GM21619 (cell line): ENCODE measurements at regions not wholly inside any gene's neighbourhood (a gene's known extent, or its start where the extent isn't known, plus 50 kb on each side); places are given as distances from the start of the nearest gene placed in this dataset.
"Not testable (repeated sequence)": the region's sequence is repeated elsewhere in the genome, so short reads cannot be mapped to it uniquely, and the experiment has no call there.

Experiments used
- ATAC-seq: cut with Tn5 transposase; IDR thresholded peaks from one replicate; pipeline ENCODE4 v1.9.1; 2021; ENCODE audit not compliant: unreplicated experiment

DNA sequence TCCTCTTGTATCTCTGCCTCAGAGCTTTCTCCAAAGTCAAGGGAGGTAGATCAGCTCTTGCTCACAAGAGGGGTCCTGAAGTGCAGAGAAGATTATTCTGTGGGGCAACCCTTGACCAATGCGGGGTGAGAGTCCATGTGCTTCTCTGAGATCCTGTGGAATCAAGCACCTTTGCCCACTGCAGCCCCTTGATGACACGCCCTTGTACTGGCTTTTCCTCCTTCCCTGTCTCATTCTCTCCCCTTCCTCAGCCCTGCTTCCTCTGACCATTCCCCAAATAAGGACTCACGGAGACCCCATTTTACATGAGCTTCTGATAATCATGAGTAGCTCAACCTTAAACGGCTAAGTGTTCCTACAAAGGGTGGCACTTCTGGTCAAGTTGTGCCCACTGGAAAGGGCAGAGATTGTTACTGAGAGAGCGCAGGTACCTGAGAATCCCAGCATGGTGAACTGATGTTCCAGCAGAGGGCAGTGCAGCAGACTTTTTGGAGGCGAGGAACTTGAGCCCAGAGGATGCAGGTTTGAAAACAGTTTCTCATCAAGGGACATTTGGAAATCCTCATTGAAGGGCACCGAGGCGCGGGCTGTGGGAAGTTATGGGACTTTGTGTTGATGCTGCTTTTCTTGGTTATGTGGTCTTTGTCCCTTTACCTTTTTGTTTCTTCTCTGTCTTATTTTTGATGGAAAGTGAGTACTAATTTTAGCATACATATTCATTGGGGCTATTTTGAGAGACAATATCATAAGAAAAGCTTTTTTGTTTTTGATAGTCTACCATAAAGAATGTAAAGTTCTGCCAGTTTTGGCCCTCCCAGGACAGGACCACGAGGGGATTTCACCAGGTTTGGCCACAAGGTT lies 201.3 kb downstream of the RBM46 start:
- ATAC-seq = peak; percentile 71

DNA sequence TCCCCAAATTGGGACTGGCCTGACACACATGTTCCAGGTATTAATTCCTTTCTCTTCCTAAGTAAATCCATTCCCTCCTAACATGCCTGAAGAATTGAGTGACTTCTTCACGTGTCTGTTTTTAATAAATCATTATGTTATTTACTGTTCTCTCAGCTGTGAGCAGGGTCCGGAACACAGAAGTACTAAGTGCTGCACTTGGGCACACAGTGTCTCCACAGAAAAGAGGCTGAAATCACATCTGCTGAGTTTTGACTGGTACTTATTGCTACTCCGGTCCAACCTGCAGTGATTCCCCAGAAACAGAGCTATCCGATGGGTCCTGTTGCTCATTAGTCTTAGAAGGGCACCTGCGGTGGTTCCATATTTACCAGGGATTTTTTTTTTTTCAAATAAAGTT lies 202.6 kb downstream of the RBM46 start:
- ATAC-seq = no peak

DNA sequence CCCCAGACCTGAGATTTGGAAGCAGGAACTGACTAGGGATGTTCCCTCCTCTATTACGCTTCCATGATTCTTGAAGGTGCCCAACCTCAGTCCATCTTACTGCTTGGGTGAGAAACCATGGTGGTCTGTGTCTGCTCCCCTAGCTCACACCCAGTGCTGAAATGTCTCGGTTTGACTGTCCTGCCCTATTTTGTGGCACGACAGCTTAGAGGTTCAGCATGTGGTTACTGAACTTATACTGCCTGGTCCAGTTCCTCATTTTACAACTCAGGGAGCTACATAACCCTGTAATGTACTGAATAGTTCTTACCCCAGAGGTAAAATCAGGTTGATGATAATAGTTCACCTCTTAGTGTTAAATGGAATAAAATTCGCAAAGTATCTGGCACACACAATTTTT lies 203.1 kb downstream of the RBM46 start:
- ATAC-seq = peak; percentile 92

DNA sequence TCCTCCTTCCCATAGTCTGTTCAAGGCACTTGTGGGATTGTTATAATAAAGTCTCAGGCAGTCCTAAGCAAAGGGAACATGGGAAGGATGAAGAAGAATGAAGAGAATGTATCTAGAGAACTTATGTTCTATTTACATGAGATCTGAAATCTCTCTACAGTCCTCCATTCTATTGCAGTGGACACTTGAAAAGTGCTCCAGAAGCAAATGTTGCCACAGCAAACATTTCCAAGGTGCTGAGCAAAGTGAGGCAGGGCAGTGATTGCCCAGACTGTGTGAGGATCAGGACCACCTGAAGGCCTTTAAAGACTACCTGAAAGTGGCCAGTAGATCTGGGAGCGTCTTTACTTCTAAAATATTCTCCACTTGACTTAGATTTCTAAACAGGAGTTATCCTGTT lies 203.5 kb downstream of the RBM46 start:
- no peak for ATAC-seq

DNA sequence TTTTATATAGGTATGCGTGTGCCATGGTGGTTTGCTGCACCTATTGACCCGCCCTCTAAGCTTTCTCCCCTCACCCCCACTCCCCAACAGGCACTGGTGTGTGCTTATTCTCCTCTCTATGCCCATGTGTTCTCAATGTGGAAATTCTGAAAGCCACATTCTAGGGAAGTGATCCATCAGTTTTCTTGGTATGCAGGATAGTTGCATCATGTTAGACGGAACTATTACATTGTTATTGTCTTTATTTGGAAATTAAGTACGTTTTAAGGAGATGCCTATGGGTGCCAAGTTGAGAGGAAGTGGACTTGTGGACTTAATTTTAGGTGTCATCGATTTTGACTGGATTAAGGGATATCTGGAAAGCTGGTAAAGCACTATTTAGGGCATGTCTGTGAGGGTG lies 204.6 kb downstream of the RBM46 start:
- no peak for ATAC-seq

DNA sequence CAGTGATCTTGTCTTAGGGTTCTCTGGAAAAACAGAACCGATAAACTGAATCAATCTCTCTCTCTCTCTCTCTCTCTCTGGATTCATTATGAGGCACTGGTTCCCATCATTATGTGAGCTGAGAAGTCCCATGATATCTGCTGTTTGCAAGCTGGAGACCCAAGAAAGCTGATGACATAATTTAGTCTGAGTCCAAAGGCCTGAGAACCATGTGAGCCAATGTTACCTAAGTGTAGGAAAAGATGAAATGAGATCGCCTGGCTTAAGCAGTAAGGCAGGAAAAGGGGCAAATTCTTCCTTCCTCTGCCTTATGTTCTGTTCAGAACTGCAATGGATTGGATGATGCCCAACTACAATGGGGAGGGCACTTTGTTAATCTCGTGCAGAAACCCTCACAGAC lies 207.4 kb downstream of the RBM46 start:
- ATAC-seq = no peak

DNA sequence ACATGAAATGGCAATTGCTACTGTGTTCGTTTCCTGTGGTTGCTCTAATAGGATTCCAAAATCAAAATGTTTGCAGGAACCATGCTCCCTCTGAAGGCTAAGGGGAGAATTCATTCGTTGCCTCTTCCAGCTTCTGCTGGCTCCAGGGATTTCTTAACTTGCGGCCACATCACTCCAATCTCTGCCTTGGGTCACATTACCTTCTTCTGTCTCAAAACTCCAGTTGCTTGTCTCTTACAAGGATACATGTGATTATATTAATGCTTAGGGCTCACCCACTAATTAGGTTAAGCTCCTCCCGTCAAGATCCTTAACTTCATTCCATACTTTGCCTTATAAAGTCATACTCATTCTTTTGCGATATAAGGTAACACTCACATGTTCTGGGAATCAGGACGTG lies 208.4 kb downstream of the RBM46 start:
- no peak for ATAC-seq

DNA sequence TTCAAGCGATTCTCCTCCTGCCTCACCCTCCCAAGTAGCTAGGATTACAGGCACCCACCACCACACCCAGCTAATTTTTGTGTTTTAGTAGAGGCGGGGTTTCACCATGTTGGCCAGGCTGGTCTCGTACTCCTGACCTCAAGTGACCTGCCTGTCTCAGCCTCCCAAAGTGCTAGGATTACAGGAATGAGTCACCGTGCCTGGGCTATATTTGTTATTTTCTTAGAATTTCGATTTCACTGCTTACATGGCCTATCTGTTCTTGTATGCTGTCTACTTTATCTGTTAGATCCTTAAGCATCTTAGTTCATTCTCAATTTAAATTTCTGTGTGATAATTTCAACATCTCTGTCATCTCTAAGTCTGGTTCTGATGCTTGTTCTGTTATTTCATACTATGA lies 210.6 kb upstream of the NPY2R start:
- ATAC-seq = not testable (repeated sequence)

DNA sequence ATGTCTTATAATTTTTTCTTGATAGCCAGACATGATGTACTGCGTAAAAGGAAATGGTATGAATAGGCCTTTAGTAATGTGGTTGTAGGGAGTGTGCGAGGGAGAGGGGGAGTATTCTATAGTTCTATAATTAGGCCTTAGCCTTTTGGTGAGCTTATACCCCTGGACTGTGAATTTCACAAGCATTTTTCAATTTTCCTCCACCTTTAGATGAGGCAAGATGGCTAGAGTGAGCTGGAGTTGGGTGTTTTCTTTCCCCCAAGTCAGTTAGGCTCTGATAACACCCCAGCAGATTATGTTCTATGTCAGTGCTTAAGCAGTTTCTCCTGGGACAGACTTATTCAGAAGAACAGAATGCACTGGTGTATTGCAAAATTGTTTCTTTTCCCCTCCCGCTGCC lies 210.2 kb upstream of the NPY2R start:
- no peak for ATAC-seq

DNA sequence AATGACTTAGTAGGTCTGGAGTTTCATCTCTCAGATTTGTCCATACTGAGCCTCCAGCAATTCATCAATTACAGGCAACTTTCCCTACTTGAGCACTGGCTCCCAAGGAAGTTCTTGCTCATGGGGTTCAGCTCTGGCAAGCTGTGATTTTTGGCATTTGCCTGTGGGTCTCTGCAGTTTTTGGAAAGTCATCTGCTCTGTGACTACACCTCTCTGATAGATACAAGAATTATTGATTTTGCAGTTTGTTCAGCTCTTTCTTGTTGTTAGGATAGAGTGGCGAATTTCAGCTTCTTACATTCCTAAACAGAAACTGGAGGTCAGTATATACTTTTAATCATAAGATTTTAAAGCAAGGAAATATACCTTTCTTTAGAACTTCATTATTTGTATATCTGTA lies 209.7 kb upstream of the NPY2R start:
- ATAC-seq = no peak

DNA sequence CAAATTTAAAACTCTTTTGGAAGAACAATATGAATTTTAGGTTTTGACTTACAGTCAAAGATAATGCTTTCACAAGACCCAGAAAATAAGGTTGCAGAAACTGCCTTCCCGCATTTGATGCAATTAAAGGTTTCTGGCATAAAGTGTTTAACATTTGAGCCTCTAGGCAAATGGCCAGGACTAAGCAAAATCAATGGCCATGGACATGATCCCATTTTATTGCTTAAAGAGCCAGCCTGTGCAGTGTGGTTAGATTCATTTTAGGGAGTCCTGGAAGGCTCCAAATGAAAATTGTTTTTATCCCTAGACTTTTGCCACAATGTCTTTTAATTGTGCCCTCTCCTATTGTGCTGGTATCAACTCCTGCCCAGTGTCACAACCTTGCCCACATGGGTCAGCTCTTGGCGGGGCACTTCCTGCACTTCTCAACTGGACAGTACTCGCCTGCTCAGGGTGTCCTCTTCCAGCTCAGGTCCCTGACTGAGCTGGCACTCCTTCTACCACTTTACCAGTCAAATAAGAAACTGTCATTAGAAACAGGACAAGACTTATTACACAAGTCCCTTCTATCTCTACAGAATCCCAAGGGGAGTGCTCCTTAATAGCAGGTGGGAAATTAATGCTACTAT lies 208.4 kb upstream of the NPY2R start:
- ATAC-seq = no peak

DNA sequence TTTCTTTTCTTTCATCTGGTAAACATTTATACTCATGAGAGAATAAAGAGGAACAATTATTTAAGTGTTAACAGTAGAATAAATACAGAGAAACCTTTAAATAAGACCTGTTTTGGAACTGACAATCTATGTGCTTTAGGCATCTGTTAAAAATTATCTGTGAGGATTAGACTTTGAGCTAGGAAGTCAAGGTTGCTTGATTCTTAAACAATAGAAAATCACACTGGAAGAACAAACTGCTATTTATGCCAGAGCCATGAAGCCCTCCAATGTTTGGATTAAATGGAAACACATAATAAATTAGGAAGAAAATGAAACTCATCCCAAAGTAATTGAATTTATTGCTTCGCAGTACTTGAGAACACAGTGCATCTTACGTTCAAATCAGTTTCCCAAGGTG lies 207.2 kb upstream of the NPY2R start:
- ATAC-seq = no peak

DNA sequence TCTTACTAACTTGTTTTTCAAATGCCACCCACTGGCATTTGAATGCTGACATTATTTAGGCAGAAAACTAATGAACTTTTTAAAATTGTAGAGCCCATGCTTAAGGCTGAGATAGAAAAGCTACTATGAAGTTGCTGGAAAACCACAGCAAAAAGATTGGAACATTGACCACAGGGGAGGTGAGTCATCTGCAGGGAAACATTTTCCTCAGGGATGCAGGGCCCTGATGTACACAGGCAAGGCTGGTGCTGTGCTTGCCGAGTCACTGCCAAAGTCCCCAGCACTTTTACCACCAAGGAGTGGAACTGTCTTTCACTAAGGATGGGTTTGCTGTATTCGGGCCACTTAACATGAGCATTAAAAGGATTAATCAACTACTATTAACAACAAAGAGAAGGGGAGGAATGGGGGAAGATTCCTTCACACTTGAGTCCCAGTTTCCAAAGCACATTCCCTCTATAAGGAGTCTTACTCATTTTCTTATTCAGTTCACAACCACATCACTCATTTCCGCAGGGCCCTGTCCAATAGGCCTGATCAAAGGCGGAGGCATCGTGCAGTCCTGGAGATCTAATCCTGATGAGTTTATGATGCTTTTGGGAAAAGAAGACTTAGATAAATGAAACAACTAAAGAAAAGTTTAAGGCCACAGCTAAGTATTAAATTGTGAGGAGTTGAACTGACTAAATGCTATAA lies 202.9 kb upstream of the NPY2R start:
- no peak for ATAC-seq

DNA sequence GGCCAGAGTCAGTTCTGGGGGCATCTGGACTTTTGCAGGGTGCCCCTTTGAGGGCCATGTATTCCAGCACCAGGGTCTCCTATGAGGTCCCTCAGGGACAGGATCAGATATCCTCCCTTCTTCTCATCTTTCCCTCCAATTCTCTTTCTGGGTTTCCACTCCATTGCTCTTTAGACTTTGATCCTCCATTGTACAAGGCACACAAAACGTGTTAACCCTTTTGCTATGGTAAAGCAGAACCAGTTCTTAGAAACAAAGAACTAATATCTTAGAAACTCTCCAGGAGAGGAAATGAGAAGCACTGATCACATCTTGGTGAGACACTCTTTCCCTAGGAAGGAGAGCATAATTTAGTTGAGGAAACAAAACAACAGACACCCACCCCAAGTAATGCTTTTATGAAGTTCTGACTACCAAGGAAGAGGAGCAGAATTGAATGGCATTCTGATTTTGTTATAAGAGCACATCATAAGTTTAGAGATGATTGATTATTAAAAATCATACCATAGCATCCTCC lies 200.7 kb upstream of the NPY2R start:
- no peak for ATAC-seq

DNA sequence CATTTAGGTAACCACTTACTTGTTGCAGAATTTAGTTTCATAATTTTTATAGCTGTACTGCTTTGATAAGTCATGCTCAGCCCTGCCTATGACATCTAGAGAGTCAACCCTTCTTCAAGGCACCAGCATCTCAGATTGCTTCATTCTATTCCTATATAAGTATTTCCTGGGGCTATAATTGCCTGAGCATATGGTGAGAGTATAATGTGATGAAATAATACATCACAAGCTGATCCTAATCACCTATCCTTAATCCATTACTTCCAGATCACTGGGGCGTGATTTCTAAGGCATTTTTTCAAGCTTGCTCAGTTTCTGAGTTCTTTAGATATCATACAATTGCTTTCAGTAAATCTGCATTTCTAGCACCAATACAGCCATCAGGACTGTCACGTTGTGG lies 200.0 kb upstream of the NPY2R start:
- ATAC-seq = no peak

DNA sequence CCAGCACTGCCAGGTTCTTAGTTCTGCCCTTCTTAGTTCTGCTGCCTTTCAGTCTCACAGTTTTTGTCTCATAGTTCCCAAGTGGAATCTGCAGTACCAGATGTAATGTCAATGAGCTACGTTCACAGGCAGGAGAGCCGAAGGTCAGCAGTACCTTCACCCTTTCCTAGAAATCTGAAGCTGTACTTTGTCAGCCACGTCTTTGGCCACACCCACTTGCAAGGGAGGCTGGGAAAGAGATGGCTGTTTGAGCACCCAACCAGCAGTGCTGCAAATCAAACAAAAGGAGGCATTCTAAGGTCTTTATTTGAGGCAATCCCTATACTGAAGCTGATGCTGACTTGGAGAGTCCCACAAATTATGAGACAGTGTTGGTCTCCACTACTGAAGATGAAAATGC lies 199.1 kb upstream of the NPY2R start:
- ATAC-seq = no peak

DNA sequence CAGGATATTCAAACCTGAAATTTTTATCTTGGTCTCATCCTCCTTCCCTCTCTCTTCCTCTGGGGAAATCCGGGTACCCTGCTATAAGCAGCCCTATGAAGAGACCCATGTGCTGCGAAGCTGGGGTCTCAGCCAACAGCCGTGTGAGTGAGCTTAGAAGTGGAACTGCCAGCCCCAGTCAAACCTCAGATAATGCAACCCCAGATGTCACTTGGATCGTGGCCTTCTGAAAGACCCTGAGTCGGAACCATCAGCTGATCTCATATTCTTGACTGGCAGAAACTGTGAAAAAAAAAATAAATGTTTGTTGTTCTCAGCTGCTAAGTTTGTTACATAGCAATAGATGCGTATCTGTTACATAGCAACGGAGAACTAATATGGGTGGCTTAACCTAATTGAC lies 198.1 kb upstream of the NPY2R start:
- no peak for ATAC-seq

DNA sequence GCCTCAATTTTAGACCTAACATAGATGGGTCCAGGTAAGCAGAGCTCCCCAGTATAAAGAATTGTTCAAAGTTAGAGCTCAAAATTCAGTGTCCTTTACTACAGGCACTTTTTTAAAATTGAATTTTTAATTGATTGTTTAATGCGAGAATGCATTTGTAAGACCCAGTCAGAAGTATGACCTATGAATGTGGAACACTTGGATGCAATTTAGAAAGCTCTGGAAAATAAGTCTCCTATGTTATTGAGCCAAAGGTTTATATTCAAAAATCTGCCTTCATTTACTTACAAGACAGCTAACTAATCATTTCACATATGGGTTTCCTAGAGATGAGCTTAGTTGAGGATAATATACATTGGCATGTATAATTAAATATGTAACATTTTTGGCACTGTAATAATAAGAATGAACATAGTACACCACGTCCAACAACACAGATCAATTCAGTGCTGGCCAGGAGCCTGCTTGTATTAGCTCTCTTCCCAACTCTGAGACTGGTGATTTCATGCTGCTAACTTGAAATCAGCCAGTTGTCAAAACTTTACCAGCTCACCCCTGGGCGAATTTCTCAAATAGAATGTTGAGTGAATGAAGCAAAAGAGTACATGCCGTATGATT lies 197.2 kb upstream of the NPY2R start:
- no peak for ATAC-seq

DNA sequence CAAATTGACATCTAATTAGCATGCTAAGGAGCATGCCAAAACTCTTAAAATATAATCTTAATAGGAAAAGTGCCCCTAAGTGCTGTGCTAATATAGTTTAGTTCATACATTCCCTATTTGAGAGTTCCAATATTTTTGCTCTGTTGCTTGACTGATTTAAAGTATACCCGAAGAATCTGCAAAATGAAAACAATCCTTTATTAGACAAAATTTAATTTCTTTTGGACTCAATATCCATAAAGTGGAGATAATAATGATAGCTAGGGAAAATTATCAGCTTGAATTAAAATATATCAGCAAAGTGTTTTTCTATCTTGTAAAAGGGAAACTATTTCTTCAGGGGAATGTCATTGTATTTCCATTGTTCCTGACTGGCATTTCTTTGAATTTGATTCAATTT lies 196.0 kb upstream of the NPY2R start:
- ATAC-seq = no peak

DNA sequence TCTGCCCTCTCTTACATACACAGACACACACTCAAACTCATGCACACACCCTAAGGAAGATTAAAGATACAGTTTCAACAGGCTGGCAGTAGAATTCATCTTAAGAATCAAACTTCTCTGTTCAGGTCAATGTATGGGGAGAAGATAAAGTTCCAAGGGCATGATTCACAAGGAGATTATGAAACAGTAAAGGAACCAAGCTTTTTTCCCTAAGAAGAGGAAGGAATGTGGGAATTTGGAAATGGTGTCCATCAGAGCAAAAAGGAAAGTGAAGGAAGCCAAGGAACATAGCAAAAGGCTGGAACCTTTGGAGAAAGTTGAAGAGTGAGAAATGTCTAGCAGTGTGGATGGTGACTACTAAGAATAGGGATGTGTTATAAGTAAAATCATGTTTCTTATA lies 191.0 kb upstream of the NPY2R start:
- ATAC-seq = no peak

DNA sequence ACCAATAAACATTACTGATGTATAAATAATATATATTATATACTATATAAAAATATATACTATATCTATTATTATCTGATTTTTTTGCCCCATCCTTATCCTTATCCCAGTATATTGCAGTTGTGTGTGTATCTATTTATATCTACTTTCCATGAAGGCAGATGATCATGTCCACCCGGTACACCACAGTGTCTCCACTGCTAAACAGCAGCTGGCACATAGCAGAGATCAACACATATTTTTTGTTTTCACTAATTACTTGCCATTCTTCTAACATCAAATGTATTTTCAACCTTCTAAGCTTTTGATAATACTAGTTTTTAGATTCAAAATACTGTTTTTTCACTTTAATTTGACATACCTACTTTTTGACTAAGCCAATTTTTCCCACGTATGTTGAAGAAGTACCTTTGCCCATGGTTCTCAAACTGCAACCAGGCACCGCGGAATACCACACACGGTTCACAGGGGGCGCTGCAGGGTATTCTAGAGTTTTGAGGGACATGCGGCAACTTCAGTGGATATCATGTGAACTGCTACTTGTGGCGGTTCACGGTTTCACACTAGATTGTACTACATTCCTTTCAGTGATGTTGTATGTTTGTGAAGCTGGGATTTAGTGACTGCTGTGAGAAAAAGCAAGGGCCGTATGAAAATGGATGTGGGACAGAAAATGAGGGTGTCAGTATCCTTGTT lies 182.5 kb upstream of the NPY2R start:
- peak; percentile 93 for ATAC-seq
